ENCODE measurements at regions not wholly inside any gene's neighbourhood (a gene's known extent, or its start where the extent isn't known, plus 50 kb on each side); places are given as distances from the start of the nearest gene placed in this dataset.

DNA sequence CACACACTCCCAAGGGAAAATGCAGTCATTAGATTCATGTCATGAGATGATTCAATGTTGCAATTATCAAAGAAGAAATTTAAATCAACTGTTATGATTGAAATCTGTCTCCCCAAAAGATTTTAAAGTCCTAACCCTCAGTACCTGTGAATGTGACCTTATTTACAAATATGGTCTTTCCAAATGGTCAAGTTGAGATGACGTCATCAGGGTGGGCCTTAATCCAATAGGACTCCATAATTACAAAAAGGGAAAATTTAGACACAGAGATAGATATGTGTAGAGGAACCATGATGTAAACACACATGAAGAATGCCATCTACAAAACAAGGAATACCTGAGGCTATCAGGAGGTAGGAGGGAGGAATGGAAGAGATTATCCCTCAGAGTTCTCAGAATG lies 221.1 kb downstream of the ISL1 start:
- TF ChIP-seq CTCF (IDR thresholded peaks at IDR 0.05): no peak
- no peak for TF ChIP-seq POLR2A (IDR thresholded peaks at IDR 0.05)

Data from lower leg skin (tissue), 3 donors.